ENCODE measurements at regions not wholly inside any gene's neighbourhood (a gene's known extent, or its start where the extent isn't known, plus 50 kb on each side); places are given as distances from the start of the nearest gene placed in this dataset.
"Not testable (repeated sequence)": the region's sequence is repeated elsewhere in the genome, so short reads cannot be mapped to it uniquely, and the experiment has no call there.

GRCh38 chr11:115630214-115630613, 126.0 kb upstream of the CADM1 start:
- no peak for DNase-seq (ENCODE audit: low spot score)

DNA sequence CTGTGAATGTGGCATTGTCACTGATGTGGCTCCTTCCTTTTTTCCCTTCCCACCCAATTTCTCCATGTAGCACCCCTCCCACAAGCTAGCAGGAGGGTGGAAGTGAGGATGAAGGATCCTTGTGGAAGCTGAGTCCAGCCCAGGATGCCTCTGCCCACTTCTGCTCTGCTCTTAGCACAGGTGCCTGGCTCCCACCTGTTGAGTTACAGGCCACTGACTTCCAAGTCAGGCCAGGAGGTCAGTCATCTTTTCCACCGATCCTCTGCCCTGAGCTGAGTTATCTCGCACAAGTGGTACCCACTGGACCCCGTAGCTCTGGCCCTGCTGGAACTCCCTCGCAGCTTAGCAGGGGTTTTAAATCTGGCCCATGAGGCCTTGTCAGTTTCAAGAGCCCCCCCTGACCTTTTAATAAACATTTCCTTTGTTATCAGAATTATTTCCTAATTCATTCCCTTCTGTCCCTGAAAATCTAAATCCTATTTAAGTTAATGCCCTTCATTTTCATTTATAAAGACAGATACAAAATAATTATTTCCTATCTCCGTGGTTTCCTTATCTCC, 125.3 kb upstream of the CADM1 start:
- no peak for DNase-seq (ENCODE audit: low spot score)

DNA sequence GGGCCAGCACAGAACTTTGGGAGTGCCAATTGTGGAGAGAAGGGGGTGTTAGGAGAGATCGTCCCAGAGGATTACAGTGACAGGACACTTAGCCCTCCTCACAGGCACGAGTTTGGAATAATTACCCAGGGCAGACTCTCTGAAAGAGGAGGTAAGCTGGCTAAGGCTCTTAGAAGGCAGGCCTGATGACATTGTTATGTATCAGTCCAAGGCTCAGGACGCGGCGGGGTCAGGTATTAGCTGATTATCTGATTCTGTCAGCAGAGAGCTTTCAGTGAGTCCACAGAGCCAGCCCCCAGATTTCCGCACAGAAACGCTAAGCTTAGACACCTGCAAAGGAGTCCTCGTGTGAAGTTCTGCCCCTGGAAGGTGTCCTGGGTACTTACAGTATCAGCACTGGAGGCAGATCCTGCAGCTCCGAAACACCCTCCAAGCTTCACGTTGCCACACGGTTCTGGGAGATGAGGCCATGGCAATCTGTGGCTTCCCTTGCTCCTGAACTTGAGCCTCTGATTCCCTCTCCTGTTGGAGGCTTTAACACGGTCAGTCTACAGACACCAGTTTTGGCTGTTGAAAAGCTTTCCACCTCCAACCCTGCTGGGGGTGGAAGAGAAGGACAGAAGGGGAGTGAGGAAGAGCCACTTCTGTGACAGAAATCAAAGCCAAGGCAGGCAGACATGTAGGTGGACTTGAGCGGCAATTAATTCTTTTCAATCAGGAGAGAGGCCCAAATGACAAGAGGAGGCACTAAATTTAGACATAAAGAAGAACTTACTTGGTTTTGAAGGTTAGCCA, 123.6 kb upstream of the CADM1 start:
- DNase-seq (ENCODE audit: low spot score): no peak

GRCh38 chr11:115627071-115627470, 122.9 kb upstream of the CADM1 start:
- no peak for DNase-seq (ENCODE audit: low spot score)

DNA sequence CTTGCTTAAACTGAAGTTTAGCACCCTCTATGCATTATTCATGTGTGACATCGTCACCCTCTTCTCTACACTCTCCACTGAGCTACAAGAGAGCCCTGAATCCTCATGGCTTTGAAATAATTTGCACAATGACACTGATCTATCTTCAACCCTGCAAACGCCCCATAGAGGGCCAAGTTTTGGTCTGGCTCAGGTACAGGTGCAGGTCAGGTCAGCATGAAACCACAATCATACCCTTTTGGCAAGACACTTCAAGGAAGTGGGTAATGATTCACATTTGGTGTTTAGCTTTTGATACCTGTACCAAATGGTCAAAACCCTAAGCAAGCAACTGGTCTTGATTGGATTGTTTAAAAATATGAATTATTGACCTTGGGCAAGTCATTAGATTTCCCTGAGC, 122.2 kb upstream of the CADM1 start:
- DNase-seq (ENCODE audit: low spot score): no peak

DNA sequence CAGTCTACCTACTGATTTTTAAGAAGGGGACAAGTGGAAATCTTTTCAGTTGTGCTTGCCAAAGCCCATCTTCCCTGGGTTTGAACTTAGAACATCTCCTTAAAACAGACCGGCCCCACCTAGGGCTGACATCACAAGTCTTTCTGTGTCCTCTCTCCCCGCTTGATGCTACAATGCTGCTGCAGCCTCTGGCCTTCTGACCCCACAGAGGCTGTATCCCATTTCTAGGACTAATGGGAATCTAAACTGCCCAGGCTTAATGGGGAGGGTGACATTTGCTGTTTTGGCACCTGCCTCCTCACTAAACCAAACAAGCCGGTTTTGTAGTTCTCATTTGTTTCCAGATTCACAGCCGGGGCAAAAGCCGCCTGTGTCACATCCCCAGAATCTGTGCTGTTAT, 121.3 kb upstream of the CADM1 start:
- DNase-seq (ENCODE audit: low spot score): no peak

DNA sequence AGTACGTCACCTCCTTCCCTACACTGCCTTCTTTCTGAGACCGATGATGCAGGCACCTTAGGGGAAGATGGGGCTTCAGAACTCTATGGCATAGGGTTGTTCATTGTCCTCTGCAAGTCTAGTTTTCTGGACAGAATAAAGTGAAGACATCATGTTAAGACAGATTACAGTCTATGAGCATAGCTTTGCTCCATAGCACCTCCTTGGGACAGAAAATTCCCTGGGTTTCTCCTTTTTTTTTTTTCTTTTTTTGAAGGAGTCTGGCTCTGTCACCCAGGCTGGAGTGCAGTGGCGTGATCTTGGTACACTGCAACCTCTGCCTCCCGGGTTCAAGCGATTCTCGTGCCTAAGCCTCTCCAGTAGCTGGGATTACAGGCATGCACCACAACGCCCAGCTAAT, 119.8 kb upstream of the CADM1 start:
- no peak for DNase-seq (ENCODE audit: low spot score)

DNA sequence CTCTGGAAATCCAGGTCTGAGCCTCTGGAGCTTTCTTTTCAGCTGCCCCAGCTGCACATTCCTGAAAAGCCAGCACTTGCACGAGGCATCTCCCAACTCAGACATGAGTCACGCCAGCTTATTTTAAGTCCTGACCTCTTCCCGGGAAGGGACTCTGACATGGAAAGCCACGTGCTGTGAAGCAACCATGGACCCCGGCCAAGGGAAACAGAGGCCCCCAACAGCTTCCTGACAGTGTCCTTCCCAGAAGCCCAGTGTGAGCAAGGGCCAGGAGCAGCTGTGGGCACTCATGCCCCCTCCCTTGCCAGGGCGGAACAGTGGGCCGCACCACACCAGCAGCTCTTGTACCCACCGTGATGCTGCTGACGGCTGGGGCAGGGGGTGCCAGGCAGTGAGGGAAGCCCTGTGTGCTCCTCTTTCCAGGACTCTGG, 118.8 kb upstream of the CADM1 start:
- DNase-seq (ENCODE audit: low spot score): peak; percentile 54

GRCh38 chr11:115618428-115618827, 114.2 kb upstream of the CADM1 start:
- no peak for DNase-seq (ENCODE audit: low spot score)

- no peak for DNase-seq (ENCODE audit: low spot score)
Measured at GRCh38 chr11:115617767-115618166, 113.6 kb upstream of the CADM1 start.

- no peak for DNase-seq (ENCODE audit: low spot score)
Measured at GRCh38 chr11:115616971-115617370, 112.8 kb upstream of the CADM1 start.

DNA sequence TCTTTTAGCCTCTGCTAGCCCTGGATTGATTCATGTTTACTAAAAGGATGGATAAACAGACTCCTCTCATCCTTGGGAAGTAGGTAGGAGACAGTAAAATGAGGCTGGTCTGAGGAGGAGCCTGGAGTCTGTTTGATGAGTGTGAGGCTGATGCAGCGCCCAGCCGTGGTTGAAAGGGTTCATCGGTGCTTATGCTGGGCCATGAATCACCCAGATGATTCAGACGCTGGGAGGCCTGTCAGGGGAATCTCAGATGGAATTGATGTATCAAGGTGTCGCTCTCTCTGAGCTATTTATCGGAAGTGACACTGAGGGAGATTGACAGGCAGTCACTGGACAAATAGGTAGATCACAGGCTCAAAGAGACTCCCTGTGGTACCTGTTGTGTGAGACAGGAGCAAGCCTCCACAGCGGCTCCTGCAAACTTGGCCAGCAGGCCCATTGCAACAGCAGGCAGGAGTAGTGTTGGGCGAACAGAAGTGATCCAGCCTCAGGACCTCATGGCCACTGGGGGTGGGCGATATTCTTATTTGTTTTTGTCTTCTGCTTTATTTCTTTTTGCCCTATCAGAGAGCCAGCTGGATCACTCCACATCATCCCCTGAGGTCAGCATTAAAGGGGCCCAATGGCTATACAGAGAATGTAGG, 109.9 kb upstream of the CADM1 start:
- DNase-seq (ENCODE audit: low spot score): peak; percentile 33

DNA sequence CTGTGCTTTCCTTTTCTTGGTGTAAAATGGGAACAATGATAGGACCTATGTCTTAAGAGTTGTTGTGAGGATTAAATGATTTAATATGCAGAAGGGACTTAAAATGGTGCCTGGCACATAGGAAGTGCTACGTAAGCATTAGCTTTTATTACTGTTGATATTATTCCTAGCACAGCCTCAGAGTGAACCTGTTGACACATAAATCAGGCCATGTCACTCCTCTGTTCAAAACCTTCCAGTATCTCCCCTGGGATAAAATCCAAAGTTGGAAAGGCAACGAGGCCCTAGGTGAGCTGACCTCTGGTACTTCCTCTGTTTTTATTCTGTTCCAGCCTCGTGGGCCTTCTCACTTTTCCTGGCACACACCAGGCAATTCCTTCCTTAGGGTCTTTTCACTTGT, 108.8 kb upstream of the CADM1 start:
- no peak for DNase-seq (ENCODE audit: low spot score)

GRCh38 chr11:115612046-115612730, 108.0 kb upstream of the CADM1 start:
- no peak for DNase-seq (ENCODE audit: low spot score)

DNA sequence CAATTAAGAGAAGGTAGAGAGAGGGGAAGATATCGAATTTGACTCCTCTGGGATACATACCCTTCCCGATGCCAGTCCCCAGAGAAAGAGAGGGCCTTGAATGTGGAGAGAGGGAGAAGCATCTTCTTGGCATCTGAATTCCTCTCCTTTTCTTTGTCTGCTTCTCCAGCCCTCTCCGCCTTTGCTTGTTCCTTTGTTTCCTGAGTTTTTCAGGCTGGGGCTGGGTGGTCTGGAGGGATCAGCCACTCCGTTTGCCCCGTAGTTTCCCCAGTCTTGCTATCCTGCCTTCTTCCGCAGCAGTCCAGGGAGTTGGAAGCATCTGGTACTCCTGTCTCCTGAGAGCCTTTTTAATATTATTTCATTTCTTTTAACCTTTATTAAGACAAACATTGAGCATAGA, 107.1 kb upstream of the CADM1 start:
- no peak for DNase-seq (ENCODE audit: low spot score)

DNA sequence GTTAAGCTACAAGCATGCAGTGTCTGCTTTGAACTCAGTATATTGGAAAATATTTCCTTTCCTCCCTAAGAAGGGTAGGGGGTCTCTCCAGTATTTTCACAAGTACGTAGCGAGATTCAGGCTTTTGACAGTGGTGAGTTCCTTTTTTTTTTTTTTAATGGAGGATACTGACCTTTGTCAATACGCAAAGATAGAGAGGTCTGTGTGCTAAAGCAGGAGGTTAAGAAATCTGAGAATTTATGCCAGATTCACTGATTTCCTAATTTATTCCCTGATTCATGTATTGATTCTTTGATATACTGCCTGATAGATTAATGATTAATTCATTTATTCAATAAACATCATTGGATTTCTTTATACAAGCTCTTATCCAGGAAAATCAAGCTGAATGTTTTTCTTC, 106.7 kb upstream of the CADM1 start:
- no peak for DNase-seq (ENCODE audit: low spot score)

- DNase-seq (ENCODE audit: low spot score): not testable (repeated sequence)
Measured at GRCh38 chr11:115610234-115610633, 106.0 kb upstream of the CADM1 start.

- DNase-seq (ENCODE audit: low spot score): no peak
Measured at GRCh38 chr11:115608976-115609375, 104.8 kb upstream of the CADM1 start.

GRCh38 chr11:115607621-115608221, 103.5 kb upstream of the CADM1 start:
- DNase-seq (ENCODE audit: low spot score): no peak

- no peak for DNase-seq (ENCODE audit: low spot score)
Measured at GRCh38 chr11:115606498-115607220, 102.4 kb upstream of the CADM1 start.

DNA sequence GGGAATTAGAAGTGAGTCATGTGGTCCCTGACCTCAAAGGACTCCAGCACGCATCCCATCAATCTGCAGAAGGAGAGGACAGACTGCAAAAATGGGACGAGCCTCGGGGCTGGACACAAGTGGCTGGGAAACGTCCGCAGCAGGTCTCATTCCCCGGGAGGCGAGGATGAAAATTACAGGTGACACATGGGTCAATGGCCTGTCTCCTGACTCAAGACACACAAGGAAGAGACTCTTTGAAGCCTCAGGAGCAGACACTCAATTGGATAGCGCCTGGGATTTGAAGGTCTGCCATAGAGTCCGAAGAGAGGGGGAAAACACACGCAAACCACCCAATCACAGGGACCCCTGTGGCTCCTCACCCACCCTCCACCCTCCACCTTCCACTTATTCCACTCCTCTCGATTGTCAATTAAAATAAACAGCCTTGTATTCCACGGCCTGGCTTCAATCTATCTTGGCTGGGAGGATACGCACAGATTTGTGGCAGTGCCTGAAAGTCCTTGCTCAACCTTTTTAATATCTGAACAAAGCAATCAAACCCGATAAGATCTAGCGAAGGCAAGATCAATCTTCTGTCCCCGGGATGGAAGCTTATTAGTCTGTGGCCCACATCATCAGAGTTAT, 101.8 kb upstream of the CADM1 start:
- no peak for DNase-seq (ENCODE audit: low spot score)
